ENCODE measurements at regions not wholly inside any gene's neighbourhood (a gene's known extent, or its start where the extent isn't known, plus 50 kb on each side); places are given as distances from the start of the nearest gene placed in this dataset.

DNA sequence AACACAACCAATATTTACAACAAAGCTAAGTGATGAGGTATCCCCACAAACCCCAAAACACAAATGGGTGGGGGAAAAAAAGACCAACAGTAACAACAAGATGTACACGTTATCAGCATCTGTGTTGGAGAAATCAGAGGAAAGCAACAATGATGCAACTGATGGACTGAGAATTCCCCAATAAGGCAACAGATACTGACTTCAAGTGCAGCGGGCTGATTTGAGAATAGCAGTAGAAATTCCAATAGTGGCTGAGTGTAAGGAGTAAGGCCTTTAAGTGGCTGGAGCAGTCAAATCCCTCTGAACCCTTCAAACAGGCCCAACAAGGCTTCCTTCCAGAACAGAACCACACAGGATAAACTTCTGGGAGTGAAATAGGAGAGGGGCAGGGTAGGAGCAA lies 97.6 kb downstream of the TM2D1 start:
- DNase-seq (ENCODE audit: extremely low read depth, low read depth), result no peak

DNA sequence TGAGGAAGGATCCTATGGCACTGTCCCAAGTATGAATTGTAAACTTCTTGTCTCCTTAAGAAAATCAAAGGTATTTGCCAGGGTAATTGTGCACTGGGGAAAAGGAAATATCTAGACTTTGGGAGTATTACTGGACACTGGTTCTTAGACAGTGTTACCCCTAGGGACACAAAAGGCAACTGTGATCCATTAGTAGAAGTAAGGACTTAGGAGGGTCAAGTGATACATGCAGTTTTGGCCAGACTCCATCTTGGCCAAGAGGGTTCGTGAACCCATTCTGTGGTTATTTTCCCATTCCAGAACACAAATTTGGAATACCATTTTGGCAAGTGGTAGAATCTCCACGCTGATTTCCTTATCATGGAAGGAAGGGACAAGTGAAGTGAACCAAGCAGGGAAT lies 98.1 kb downstream of the TM2D1 start:
- DNase-seq (ENCODE audit: extremely low read depth, low read depth), result no peak

DNA sequence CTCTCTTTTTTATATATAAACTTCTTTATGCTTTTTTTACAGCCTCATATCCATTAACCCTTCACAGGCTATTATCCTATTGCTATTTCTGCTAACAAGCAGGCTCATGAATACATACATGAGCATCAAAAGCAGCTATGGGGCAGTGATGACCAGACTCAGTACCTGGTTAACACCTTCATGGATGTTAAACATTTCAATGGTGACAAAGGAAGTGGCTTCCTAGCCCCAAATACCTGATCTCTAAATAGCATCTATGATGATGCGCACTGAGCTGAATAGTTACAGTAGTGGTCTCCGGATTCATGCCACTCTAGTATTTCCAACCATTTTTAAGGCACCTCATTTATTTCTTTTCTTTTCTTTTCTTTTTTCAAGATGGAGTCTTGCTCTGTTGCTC lies 101.1 kb downstream of the TM2D1 start:
- DNase-seq (ENCODE audit: extremely low read depth, low read depth), result no peak

DNA sequence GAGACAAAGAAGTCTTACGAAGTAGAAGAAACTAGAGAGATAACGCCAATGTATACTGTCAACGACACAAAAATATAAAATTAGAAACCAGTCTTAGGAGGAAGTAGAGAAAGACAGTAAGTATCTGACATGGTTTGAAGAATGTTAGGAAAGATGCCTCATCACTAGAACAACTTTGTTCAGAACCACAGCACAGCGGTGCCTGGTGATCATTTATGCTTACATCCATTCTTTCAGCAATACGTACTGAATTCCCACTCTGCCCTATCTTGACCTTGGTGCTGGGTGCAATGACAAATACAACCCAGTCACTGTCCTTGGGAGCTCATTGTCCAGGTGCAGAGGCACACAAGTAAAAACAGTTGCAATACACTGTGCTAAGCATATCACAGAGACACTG lies 104.4 kb downstream of the TM2D1 start:
- no peak for DNase-seq (ENCODE audit: extremely low read depth, low read depth)

DNA sequence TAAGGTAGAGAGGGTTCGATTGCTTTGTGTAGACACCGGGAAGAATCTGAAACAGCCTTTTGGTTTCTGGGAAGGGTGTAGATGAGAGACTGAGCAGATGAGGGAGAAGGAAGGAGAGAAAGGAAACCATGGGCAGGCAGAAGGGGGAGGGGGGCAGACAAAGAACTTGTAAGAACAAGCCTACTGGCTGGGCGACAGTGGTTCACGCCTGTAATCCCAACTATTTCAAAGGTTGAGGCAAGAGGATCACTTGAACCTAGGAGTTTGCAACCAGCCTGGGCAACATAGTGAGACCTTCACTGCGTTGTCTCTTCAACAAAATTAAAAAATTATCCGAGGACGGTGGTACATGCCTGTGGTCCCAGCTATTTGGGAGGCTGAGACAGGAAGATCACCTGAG lies 106.2 kb downstream of the TM2D1 start:
- no peak for DNase-seq (ENCODE audit: extremely low read depth, low read depth)

DNA sequence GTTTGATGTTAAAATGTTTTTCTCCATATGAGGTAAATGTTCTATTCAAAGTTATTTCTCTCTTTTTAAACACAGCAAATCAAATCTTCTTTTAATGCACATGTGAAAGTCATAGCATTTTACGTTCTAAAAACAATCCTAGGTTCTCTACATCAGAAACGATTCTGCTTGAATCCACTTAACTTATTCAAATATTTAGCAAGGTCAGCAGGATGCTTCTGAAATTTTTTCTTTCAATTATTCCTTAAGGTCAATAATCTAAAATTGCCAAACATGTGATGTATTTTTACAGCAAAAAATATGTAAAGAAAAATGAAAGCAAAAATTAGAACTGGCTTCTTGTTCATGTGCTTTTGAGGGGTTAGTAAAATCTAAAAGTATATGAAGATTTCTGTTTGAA lies 106.7 kb downstream of the TM2D1 start:
- no peak for DNase-seq (ENCODE audit: extremely low read depth, low read depth)

DNA sequence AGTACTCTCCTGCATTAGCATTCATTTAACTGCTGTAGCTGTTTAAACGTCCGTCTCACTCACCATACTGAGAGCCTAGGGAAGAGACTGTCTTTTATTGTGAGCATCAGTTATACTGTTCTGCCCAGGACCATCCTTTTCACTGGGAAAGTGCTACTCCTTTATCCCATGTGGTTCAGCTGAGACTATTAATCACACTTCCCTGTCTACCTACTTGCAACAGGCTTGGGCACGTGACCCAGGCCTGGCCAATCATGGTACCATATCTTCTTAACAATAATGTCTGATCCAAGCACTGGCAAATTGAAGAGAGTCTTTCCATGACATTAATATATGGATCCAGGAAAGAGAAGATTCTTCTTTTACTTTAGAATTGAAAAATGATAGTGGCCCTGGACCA lies 108.1 kb downstream of the TM2D1 start:
- no peak for DNase-seq (ENCODE audit: extremely low read depth, low read depth)

DNA sequence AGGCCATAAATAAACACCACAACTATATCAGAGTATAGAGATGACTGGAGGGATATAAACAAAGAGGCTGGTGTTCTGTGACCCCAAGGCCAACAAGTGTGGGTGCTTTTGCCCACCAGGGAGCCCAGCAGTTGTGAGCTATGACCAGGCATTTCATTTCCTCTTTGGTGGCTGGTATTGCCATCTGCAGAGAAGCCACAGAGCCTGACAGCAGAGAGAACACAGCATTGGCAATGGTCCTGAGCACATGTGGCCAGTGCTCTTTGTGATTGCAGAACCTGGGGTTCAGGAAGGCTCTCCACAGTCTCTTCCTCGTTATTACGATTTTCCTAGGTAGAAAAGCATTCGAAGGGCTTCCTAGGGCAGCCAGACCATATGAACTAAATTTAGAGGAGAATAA lies 112.3 kb downstream of the TM2D1 start:
- DNase-seq (ENCODE audit: extremely low read depth, low read depth), result no peak

DNA sequence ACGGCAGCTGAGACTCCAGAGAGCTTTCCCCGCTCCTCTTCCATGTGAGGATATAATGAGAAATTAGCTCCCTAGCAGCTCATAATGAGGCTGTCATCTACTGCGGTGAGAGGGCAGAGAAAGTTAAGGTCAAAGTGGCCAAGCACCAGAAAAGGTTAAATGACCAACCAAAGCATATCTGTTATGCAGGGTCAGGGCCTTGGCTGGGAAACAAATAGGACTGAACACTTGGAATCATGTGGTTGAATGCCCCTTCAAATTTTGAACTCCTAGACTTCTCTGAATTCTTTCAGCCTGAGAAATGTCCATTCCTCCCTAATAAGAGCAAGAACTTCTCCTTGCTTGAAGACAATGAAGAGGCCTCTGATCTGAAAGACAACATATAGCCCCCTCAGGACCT lies 115.9 kb downstream of the TM2D1 start:
- DNase-seq (ENCODE audit: extremely low read depth, low read depth), result no peak

DNA sequence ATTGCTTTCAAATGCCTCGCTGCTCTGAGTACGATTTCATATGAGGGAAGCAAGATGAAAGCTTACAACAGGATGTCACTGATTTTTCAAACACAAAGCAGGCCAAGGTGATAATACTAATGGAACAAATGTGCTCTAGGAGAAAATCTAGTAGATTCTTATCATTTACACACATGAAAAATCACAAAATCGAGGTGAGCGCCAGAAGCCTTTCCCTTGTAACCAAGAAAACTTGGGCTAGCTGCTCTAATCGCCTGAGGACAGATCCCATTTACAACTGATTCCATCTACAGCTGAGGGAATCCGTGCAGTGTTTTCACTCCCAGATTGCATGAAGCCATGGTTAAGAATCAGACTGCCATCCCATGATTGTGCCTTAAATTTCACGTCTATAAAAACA lies 117.5 kb downstream of the TM2D1 start:
- no peak for DNase-seq (ENCODE audit: extremely low read depth, low read depth)

DNA sequence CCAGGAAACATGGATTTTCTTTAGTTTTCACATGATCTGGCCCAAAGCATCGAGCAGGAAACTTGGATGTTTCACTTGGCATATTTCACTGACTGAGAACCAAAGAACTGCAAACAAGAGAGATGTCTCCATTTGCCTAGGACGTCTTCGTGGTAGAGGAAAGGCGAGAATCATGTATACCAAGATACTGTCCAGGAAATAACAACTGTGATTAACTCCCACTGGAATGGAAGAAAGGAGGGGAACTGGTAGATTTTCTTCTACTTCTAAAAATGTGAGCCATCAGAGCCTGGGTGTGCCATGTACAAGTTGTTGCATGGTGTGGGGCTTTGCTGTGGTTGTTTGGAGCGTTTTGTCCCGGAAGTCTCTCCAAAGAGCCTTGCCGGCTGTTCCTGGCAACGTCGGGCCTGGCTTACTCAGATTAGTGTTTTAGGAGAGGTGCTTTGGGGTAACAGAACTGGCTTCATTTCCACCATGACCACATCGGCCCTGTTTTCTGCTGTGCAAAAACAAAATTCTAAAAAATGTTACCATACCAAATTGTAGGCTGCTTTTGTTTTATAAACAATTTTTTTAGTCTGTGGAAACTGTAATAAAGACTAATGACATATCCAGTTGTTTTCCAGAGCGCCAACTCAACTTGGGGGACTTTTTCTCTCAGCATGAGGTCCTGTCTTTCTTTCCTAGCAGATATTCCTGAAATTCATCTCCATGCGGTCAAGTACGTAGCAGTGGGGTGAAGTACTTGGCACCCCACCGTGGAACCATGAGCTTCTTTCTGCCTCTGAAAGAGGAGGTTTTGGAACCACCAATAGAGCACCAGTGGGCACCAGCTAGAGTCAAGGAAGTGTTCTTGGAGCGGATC lies 118.3 kb downstream of the TM2D1 start:
- no peak for DNase-seq (ENCODE audit: extremely low read depth, low read depth)

DNA sequence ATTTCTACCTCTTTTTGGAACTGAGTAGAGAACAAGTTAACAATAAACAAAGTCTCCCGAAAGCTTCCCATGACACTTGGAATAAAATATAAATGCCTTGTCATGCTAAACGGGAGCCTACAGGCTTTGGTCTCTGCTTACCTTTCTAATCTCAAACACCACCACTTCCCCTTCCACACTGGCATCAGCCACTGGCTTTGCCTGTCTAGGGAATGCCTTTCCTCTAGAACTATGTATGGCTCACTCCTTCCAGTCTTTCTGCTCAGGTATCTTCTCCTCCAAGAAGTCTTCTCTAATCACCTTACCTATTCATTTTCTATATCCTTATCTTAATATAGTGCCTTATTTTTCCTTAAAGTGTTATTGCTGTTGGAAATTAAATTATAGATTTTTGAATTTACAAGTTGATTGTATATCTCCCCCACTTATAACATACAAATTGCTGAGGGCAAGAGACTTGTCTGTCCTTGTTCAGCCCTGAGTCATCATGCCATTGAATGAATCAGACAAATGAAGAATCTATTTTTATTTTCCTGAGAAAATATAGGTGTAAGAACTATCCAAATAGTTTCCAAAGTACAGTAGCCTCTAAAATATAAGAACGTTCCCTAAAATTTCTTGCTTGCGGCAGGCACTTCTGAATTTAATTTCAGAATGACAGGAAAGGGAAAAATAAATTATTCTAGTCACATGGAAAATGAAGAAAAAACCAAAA lies 119.2 kb downstream of the TM2D1 start:
- no peak for DNase-seq (ENCODE audit: extremely low read depth, low read depth)

DNA sequence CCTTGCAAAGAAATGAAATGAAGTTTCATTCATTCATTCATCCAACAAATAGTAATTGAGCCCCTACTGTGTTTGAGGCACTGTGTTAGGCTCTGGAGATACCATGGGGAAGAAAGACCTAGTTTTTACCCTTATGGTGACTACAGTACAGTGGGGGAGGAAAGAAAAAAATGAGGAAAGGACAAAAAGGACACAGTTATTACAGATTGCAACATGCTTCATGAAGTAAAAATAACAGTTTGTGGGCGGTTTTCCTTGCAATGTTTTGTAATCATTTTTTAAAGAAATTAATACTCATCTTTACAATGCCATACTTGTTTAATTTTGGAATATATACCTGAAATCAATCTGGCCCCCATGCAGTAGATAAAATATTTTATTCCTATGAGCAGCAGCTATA lies 120.3 kb downstream of the TM2D1 start:
- DNase-seq (ENCODE audit: extremely low read depth, low read depth), result no peak

DNA sequence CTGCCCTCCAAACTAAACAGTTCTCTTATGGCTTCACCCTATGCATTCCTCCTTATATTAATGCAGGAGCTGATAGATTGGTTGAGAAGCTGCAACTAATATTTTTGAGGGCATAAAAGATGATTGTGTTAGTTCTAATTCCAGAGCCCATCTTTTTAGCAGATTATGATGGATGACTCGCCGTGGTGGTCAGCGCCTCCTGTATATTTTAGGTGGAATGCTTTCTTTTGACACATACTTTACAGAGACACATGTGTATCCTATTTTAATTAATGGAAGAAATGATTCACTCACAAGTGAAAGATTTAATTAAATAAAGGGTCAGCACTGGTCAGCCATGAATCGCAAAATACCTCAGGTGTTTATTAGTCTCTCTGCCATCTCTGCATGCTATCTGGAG lies 120.7 kb downstream of the TM2D1 start:
- DNase-seq (ENCODE audit: extremely low read depth, low read depth), result no peak

DNA sequence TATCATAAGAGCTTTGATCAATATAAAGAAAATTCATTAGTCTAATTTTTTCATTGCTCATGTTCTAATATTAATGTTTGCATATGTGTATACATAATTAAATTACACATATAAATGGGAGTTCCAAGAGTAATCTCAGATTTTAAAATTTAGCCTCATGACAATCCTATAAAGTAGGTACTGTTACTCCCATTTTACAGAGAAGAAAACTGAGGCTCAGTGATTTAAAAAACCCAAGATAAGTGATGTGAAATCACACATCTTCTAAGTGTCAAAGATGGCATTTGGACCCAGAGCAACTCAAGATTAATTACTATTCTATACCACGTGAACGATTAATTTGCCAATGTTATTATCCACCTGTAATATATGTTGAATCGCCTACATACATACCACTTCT lies 122.3 kb downstream of the TM2D1 start:
- no peak for DNase-seq (ENCODE audit: extremely low read depth, low read depth)

DNA sequence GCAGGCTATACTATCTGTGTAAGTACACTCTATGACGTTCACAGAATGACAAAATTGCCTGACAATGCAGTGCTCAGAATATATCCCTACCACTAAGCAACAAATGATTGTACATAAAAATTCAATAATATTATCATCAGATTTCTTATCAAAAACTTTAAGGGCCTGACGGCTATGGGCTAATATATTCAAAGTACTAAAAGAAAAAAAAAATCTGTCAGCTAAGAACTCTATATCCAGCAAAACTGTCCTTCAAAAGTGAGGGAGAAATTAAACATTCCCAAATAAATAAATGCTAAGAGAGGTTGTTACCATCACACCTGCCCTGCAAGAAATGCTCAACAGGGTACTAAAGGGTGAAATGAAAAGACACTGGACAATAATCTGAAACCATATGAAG lies 127.3 kb downstream of the TM2D1 start:
- no peak for DNase-seq (ENCODE audit: extremely low read depth, low read depth)

DNA sequence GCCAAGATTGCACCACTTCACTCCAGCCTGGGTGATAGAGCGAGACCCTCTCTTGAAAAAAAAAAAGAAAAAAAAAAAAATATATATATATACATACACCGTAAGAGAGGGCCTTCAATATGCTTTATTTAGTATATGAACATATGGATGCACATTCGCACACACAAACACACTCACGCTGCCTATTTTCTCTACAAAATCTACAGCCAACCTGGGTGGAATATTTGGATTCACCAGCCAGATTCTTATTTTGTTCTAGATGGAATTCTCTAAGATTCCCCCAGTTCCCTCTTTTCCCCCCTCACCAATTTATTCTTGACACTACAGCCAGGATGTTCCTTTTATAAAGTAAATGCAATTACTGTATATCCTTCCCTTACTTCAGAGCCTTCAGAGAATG lies 131.6 kb downstream of the TM2D1 start:
- no peak for DNase-seq (ENCODE audit: extremely low read depth, low read depth)

DNA sequence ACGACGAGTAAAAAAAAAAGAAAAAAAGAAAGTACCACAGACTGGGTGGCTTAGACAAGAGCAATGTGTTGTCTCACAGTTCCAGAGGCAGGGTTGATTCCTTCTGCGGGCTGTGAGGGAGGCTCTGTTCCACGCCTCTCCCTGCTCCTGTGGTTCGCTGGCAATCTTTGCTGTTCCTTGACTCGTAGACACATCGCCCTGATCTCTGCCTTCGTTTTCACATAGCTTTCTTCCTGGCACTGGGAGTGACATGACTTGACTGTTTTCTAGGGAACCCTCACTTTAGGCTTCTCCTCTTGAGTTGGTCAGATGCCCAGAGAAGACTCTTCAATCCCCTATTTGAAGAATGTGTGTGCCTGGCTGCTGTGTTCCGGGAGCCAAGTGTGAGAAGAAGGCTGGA lies 133.6 kb downstream of the TM2D1 start:
- DNase-seq (ENCODE audit: extremely low read depth, low read depth), result no peak

DNA sequence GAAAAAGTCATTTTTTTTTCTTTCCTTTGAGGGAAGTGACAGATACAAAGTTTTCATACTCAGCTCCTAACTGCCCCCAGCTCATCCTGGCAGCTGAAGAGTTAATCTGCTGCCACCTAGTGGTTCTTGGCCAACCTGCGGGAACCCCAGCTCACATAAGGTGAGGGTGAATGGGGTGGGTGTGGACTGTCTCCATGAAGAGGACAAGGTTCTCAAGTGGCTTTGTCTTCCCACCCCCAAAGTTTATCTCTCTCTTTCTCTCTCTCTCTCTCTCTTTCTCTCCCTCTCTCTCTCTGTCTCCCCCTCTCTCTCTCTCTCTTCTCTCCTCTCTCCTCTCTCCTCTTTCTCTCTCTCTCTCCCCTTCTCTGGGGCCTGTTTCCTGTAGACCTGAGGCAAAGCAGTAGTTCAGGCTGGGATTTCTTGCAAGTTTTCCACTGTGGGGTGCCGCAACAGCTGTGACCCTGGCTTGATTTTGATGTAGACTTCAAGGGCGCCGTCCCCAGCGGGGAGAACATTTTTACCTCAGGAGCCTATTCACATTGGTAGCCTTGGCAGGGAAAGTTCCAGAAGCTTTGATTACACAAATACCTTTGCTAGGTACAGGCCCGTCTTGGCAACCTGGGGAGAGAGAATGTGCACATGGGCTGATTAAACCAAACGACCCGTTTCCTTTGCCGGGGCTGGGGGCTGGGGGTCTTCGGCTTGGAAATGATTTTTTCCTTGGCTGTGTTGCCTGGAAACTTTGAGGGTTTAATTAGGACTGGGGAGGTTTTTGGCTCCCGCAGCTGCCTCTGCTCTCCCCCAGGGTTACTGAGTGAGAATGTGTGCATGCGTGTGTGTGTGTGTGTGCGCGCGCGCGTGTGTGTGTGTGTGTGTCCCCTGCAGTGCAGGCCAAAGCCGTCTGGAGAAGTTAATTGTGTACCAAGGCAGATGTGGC lies 135.9 kb downstream of the TM2D1 start:
- DNase-seq (ENCODE audit: extremely low read depth, low read depth), result peak; percentile 68

DNA sequence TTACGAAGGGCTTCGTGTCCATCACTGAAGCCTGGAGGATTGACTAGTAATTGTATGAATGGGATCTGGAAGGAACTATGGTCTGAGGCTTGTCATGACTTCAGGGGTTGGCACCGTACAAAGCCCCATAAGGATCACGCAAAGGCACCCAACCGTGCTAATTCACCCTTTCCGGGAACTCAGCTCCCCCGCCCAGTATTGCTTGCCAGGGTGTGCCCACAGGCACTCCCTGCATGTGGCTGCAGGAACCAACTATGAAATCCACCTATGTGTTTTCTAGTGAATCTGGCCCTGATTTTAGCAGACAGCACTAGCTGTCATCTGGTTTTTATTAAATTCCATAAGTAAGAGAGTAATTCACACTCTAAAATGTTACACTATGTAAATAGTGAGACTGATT lies 139.2 kb downstream of the TM2D1 start:
- DNase-seq (ENCODE audit: extremely low read depth, low read depth), result no peak

DNA sequence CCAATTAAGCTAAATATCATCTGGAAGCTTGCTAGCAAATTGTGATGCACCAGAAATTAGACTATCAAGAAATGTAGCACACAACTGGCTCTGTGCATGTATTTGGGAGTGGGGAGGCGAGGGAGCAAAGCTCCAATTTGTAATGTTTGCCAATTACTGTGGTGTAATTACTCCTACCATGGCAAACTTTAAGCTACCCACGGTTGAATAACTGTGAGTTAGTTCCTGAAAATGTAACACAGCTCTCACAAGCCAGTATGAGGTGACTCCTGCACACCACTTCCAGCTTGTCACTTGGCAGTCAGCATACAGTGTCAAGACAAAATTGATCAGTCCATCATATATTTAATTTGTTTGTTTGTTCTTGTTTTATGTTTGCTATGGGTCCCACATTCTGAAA lies 141.2 kb downstream of the TM2D1 start:
- DNase-seq (ENCODE audit: extremely low read depth, low read depth), result no peak
